GDM1 (cell line): ENCODE measurements at regions not wholly inside any gene's neighbourhood (a gene's known extent, or its start where the extent isn't known, plus 50 kb on each side); places are given as distances from the start of the nearest gene placed in this dataset.

Experiments used
- DNase-seq: peaks from one replicate; lab custom pipeline; 2025; lab: John Stamatoyannopoulos, UW

GRCh38 chr18:22674272-22674671 is 256.6 kb upstream of the CTAGE1 start:
- no peak for DNase-seq

DNA sequence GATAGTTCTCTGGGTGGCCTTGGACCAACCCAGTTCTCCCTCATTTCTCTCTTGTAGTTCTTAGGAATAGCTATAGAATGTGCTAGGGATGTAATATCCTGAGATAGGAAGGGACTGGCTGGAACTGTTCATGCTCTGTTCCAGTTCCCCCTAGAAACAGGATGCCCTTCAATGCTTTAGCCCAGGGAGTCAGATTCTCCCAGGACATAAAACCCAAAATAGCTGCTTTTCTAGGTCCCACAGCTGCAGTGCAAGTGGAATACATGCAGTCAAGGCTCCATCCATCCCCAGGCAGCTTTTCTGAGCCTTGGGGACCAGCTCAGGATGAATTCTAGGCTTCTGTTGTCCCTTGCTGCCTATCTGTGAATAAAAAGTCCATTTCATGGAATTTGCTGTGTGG is 257.3 kb upstream of the CTAGE1 start:
- DNase-seq, result no peak

DNA sequence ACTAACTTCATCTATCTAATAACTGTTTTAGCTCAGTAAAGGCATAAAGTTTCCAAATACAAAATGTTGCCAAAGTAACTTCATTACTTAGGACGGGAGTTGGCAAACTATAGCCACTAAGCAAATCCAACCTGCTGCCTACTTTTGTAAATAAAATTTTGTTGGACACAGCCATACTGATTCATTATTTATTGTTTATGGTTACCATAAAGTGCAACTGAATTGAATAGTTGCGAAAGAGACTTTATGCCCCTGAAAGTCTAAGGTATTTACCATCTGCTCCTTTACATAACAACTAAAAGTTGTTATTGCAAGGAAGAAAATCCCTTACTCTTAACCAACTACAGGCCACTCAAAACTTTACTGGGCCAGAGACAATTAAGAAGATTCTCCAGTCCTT is 256.7 kb upstream of the RBBP8 start:
- no peak for DNase-seq

DNA sequence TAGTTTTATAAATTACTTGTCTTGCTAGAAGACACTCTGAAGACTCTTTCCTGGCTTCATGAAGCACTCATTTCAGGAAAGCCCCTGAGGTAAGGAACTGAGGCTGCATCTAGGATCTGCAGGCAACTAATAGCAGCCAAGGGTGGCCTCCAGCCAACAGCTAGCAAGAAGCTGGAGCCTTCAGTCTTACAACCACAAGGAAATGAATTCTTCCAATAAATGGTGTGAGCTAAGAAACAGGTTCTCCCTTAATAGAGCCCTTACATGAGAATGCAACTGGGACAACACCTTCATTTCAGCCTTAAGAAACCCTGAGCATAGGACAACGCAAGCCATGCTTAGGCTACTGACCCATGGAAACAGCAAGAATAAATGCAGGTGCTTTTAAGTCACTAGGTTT is 254.6 kb upstream of the RBBP8 start:
- no peak for DNase-seq

- no peak for DNase-seq
Measured at GRCh38 chr18:22680944-22681343, 252.2 kb upstream of the RBBP8 start.

DNA sequence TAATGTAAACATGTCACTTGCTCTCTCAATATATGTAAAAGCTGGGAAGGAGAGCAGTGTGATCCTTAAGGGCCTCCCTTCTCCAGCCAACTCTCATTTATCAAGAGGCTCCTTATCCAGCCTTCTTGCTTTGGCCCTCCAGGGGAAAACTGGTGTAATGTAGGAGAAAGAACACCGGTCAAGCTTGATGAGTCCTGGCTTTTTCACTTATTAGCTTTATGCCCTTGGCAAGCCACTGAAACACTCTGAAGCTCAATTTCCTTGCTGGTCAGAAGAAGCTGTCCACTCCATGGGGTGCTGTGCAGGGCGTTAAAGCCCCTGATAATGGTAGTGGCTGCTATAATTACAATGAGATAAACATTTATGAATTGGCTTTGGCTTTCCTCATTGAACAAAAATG is 251.2 kb upstream of the RBBP8 start:
- no peak for DNase-seq

GRCh38 chr18:22682720-22683119 is 250.4 kb upstream of the RBBP8 start:
- DNase-seq, result no peak

DNA sequence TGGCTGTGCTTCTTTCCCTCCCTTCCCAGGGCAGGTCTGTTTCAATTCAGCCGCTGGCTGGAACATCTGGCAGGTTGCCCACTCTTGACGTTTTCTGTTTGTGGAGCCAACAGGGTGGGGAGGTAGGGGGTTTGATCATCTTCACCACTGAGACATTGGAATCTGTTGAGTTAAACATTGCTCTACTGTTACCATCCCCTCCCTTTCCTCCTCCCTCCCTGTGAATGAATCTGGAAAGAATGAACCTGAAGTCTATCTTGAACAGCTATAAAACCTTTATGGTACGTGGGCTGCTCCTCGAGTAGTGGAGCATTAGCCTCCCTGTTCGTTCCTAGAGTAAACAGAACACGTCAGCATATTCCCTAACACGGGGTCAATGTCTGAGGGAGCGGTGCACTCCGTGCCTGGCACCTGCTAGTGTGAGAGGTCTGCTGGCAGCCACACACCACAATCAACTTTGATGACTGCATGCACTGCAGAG is 249.9 kb upstream of the RBBP8 start:
- no peak for DNase-seq

DNA sequence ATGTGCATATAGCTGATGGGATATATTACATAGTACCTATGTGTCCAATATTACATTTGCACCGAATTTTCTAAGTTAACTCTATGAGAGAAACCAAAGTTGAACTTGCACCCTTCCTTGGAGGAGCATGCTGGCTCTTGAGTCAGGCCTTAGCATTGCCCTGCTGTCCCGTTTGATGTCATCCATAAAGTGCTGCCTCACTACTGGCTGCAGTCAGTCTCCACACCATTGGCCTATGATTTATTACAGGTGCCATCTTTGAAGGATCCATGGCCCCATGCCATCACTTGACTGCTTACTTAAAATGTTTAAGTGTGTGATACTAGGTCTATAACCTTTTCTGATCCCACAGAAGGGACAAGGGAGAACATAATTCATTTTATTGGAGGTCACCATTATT is 249.3 kb upstream of the RBBP8 start:
- DNase-seq, result no peak

- no peak for DNase-seq
Measured at GRCh38 chr18:22684268-22684667, 248.9 kb upstream of the RBBP8 start.

DNA sequence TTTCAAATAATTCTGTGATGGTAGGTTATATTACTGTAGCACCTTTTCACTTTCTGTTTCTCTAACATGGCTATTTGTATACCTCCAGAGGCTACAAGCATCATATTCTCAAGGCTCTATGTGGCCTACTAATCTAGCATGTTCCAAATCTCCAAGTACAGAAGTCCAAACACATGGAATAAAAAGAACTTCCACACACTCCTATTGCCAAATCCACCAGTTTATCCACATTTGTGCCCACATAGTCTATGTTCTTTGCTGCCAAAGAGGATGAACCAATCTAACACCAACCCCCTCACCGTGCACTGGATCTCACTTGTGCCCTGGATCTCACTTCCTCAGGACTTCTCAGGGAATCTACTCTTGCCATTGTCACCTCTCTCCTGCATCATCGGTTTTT is 247.3 kb upstream of the RBBP8 start:
- no peak for DNase-seq

- DNase-seq, result no peak
Measured at GRCh38 chr18:22687892-22688680, 245.0 kb upstream of the RBBP8 start.

GRCh38 chr18:22688877-22689496 is 244.1 kb upstream of the RBBP8 start:
- DNase-seq, result no peak

- no peak for DNase-seq
Measured at GRCh38 chr18:22689712-22690111, 243.4 kb upstream of the RBBP8 start.

DNA sequence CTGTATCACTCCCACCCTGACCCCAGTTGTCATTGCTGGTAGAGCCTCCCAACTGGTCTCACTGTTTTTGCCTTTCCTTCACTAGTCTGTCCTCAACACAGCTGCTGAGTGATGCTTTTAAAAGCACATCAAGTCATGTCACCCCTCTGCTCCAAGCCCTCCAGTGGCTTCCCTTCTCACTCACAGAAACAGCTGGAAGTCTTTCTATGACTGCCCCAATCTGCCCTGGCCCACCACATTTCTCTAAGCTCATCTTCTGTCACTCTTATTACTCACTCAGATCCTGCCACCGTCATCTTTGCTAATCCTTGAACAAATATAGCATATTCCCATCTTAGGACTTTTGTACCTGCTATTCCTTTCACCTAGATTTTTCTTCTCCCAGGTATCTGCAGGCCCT is 242.6 kb upstream of the RBBP8 start:
- no peak for DNase-seq

DNA sequence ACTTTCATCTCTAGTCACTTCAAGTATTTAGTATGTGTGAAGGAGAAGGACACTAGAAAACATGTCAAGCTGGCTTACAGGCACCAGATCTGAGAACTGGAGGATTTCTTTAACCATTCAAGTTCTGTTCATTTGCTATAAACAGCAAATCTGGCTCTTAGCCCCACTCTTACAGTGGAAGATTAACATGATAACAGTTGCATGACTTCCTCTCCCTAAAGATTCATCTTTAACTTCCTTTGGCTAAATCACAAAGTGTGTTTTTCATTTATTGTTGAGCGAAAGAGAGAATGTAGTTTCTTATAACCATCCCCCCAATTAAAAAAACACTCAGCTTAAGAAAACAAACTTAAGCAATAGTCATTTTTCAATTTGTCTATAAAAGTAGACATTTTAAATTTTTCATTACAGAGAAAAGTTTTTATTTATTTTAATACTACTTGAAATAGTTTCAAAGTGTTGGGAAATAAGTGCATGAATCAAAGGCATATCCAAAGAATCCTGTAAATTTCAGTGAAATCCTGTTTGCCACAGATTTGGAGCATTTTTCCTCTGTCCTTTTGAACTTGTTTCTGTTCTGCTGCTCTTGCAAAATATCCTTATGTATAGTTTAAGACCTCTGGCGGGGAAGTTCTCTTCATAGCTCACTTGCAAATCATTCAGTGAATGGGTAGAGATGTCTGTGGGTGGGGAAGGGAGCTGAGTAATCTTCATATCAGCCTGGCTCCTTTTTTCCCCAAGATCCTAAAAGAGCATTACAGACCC is 241.0 kb upstream of the RBBP8 start:
- DNase-seq, result no peak

DNA sequence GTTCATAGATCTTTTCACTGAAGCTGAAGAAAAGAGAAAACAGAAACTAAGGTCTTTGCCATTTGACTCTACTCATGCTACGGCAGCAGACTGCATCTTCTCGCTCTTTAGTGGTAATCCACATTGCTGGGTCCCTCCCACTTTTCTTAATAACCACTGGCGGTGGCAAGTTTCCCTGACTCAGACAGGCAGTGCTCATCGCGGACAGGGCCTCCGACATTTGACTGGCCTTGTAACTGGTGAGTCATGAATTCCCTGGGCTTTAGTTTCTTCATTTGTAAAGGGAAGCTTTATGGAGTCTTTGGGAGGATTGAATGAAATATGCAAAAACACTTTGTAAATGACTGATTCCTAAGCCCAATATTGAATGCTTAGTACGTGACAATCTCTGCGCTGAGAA is 238.2 kb upstream of the RBBP8 start:
- no peak for DNase-seq

GRCh38 chr18:22695674-22696073 is 237.5 kb upstream of the RBBP8 start:
- no peak for DNase-seq

DNA sequence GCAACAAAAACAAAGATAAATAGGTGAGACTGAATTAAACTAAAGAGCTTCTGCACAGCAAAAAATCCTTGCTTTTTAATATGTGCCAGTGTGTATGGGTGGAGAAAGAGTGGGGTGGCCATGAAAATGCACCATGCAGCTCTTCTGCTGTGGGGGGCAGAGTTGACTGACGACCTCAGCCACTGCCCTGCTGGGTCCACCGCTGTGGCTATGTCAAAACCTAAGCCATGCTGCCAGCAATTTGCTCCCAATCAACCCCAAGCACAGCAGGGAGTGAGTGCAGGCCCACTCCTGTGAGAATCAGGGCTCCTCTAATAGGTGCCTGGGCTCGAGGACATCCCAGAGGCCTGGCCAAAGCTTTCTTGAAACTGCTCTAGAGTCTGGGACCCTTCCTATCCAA is 235.6 kb upstream of the RBBP8 start:
- DNase-seq, result no peak

DNA sequence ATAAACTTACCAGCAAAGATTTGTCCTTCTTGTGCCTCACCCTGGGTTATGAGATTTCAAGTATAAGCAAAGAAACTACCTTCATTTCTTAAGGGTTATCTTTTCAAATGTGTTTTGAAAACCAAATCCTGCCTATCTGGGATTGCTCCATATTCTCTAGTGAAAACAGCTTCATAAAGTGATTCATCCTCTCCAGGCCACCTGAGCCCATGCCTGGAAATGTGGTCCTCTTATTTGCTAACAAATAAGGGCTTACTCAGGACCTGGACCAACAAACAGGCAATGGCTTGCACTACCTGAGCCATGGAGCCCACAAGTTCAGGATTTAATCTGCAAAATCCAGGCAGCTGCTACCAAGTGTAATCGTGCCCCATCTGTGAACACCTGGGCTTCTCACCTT is 234.4 kb upstream of the RBBP8 start:
- no peak for DNase-seq

- no peak for DNase-seq
Measured at GRCh38 chr18:22699629-22700028, 233.5 kb upstream of the RBBP8 start.

DNA sequence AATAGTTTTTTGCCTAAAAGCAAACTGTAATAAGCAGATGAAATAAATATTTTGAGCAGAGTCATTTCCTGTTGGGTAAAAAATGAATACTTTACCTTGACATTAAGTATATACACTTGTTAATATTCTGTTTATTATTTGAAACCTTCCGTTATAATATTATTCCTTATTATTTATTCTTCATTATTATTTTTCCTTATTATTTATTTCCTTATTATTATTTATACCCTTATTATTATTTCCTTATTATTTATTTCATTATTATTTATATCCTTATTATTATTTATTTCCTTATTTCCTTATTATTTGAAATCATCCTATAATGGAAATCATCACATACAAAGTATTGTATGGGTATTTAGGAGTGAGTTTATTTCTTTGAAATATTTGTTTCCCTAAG is 232.2 kb upstream of the RBBP8 start:
- DNase-seq, result no peak

DNA sequence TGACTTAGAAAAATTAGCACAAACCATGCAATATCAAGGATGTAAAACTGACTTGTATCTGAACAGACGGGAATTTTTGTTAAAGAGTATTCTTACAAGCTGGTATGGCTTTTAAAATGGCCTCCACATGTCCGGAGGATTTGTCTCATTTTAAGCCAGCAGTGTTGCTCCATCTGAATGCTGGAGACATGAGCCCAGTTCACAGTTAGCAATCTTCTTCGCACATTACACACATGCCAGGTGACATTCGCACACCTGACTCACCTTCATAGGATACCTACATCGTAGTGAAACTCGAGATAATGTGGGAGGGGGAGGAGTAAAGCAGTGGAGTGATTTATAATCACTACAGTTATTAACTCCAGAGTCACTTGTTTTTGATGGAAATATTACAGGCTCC is 231.8 kb upstream of the RBBP8 start:
- DNase-seq, result no peak
